Left hindlimb (tissue), 1 donor: ENCODE measurements at regions not wholly inside any gene's neighbourhood (a gene's known extent, or its start where the extent isn't known, plus 50 kb on each side); places are given as distances from the start of the nearest gene placed in this dataset.
"Not testable (repeated sequence)": the region's sequence is repeated elsewhere in the genome, so short reads cannot be mapped to it uniquely, and the experiment has no call there.

ENCODE experiments used
- DNase-seq: peaks from one replicate; pipeline ENCODE4 v3.0.0-alpha.2; 2018

DNA sequence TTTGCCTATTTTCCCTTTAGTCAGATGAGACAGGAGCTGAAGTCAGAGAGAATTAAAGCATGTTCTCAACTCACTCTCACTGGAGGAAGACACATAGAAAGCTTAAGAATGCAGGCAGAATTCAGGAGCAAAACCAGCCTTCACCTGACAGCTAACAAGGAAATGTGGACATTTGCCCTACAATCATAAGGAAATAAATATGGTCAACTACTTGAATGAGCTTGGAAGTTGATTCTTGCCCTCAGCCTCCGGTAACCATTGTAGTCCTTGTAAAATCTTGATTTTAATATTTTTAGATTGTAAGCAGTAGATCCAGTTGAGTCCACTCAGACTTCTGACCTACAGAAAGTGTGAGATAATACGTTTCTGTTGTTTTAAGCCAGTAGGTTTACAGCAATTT, 752.5 kb upstream of the ZWINT start:
- no peak for DNase-seq

DNA sequence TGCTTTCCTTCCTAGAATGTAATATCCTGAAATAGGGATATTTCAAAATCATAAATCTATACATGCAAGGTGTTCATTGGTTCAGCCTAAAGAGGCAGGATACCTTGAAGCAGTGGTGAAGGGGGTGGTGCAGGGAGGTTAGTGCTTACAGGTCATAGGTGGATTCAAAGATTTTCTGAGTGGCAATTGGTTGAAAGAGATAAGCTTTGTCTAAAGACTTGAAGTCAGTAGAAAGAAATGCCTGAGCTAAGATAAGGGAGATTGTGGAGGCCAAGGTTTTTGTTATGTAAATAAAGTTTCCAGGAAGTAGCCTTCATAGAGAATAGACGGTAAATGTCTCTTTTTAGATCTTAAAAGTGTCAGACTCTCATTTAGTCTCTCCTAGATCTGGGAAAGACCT, 741.2 kb upstream of the ZWINT start:
- no peak for DNase-seq

DNA sequence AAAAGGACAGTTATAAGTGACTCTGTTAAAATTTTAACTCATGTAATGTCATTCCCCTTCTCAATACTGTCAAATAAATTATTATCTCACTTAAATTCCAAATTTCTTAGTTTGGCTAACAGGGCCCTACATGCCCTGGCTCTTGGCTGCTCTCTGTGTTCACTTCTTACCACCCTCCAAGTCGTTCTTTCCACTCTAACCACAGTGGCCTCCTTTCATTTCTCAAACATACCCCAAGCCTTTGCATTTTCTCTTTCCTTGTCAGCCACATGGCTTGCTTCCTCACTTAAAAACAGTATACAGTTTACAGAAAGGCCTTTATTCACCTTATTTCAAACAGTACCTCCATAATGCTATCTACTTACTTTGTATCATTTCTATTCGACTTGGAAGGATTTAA, 737.1 kb upstream of the ZWINT start:
- no peak for DNase-seq

DNA sequence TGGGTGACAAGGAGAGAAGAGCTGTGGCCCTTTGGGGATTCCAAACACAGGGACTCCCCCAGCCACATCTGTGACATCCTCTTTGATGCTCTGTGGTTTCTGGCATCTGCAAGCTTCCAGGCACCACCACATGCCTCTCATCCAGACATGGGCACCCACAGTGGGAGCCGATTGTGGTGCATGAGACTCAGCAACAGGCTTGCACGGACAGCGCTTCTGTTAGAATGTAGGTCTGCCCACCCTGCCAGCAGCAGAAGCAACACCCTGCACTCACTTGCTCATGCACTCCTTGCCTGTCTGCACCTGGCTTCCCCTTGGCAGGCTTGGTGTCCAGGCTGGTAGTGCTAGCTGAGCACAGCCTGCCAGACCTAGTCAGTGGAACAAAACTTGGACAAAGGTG, 735.0 kb upstream of the ZWINT start:
- DNase-seq = no peak

DNA sequence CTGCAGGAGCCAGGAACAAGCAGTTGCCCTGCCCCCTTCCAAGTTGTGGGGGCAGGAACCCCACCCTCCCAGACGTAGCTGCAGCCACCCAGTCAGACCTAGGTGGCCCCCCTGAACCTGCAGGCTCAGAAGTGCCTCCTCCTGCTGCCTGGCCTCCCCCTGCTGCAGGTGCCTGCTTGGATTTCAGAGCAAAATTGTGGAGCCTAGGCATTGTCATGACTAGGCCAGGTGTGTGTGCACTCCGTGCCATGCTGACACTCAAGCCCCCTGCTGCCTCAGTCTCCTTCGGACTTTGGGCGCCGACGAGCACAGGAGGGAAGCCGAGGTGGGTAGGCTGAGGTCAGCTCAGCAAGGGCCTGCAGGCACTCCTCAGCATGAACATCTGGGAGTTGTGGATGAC, 733.9 kb upstream of the ZWINT start:
- no peak for DNase-seq

DNA sequence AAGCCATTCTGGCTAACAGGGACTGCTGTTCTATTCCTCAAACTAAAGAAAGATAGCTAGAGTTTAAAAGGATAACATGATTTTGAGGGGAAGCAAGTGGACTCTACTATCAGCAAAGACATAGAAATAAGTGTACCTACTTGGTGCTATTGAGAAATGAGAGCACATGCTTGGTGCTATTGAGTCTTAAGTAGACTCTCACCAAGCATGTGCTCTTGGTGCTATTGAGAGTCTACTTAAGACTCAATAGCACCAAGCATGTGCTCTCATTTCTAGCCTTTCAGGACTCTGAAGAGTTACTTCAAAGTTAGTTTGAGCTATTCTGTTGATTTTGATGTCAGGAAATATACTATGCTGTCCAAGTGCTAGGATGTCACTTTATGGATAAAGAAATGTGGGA, 733.0 kb upstream of the ZWINT start:
- DNase-seq = no peak

DNA sequence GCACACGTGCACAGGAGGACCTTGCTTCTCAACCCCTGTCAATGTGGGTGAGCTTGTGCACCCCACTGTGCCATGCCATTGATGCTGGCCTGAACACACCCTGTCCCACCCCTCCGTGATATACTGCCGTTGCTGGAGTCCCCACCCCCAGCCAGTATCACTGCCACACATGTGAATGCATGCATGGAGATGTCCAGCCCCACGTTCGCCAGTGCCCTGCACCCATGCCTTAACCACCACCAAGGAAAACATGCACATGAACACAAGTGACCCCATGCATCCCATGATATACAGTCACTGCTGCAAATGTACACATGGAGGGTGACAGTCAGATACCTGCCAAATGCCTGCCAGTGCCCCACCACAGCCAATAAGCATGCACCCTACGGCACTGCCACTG, 692.5 kb upstream of the ZWINT start:
- DNase-seq = no peak

DNA sequence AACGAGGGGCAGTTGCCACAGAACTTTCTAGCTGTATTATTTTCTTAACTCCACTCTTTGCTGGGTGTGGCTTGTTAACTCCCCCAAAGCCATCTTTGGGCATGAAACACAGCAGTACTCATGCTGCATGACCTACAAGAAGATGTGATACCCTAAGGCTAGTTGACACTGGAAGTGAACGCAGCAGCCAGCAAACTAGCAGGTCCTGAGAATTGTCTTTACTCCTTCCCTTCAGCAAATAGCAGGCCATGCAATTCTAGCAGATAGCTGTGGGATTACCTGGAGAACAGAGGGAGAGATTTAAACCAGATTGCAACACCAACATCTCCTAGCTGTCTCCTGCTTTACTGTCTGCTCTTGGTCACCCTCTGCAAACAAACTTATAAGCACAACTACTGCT, 688.0 kb upstream of the ZWINT start:
- DNase-seq = no peak

DNA sequence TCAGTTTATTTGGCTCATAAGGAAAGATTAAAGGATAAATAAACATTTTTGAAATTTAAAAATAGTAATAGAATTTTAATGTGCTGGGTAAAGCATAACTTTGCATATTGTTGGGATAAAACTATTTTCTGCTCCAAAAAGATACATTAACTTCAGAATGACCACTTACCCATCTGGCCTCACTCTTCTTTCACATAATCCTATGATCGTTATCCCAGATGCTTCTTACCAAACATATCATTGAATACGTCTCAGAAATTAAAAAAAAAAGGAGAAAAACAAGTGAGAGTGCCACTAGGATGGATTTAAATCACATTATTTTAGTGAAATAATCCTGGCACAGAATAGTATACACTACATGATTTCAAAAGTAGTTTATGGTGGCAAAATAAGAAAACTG, 677.5 kb upstream of the ZWINT start:
- no peak for DNase-seq

DNA sequence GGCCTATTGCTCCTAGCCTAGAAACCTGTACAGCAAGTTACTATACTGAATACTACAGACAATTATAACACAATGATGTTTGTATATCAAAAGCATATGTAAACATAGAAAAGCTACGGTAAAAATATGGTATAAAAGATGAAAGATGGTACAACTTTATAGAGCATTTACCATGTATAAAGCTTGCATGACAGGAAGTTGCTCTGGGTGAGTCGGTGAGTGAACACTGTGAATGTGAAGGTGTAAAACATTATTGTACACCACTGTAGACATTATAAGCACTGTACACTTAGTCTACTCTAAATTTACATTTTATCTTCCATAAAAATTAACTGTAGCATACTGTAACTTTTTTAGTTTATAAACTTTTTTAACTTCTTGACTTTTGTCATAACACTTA, 674.3 kb upstream of the ZWINT start:
- no peak for DNase-seq

DNA sequence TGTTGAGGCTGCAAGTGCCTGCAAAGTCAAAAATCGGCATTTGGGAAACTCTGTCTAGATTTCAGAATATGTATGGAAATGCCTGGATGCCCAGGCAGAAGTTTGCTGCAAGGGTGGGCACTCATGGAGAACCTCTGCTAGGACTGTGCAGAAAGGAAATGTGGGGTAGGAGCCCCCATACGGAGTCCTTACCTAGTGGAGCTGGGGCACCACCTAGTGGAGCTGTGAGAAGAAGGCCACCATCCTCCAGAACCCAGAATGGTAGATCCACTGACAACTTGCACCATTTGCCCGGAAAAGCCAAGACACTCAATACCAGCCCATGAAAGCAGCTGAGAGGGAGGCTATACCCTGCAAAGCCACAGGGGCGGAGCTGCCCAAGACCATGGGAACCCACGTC, 671.2 kb upstream of the ZWINT start:
- DNase-seq = not testable (repeated sequence)

DNA sequence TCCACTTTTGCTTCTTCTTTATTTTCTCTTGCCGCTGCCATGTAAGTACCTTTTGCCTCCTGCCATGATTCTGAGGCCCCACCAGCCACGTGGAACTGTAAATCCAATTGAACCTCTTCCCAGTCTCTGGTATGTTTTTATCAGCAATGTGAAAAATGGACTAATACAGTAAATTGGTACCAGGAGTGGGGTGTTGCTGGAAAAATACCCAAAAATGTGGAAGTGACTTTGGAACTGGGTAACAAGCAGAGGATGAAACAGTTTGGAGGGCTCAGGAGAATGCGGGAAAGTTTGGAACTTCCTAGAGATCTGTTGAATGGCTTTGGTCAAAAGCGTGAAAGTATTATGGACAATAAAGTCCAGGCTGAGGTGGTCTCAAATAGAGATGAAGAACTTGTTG, 670.3 kb upstream of the ZWINT start:
- DNase-seq = no peak

DNA sequence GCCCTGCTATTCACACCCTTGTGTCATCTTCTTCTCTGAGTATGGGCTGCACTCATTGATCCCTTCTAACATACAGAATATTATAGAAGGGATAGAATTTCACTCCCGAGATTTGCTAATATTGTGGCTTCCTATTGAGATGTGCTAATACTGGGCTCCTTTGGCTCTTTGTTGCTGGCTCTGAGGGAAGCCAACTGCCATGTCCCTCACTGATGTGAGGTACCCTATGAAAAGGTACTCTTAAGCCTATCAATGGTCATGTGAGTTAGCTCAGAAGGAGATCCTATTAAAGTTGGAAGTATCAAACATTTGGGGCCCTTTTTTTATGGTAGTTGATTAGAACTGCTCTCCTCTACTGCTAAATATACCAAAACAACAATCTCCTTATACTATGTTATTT, 665.2 kb upstream of the ZWINT start:
- no peak for DNase-seq

DNA sequence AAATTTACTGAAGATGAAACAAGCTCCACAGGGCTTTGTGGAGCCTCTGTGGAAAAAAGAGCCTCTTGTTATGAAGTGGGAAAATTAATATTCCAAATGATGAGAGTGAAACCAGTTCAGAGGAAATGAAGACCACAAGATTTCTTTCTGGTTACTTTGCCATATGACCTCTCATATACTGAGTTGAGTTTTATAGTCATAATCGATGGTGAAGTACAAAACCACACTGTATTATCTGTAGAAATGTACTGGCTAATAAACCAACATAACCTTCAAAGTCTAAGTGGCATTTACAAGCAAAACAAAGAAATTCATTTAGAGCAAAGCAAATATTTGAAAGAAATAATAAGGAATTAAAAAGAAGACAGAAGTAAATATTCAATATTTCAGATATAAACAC, 662.6 kb upstream of the ZWINT start:
- no peak for DNase-seq

DNA sequence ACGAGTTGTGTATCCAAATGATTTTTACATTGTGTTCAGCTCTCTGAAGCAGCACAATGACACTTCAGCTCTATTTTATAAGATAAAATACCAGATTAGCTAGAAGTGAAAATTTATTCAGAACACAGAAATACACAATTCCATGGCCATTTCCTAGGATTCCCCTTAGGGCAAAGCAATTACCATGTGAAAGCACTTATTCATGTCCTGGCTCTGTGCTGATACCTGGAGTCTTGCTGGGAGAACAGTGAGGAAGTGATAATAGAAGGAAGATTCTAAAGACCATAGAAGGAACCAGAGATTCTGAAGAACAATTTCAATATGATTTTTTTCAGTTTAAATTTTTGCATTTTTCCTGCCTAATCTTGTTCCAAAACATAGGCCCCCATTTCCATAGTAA, 657.4 kb upstream of the ZWINT start:
- DNase-seq = no peak

DNA sequence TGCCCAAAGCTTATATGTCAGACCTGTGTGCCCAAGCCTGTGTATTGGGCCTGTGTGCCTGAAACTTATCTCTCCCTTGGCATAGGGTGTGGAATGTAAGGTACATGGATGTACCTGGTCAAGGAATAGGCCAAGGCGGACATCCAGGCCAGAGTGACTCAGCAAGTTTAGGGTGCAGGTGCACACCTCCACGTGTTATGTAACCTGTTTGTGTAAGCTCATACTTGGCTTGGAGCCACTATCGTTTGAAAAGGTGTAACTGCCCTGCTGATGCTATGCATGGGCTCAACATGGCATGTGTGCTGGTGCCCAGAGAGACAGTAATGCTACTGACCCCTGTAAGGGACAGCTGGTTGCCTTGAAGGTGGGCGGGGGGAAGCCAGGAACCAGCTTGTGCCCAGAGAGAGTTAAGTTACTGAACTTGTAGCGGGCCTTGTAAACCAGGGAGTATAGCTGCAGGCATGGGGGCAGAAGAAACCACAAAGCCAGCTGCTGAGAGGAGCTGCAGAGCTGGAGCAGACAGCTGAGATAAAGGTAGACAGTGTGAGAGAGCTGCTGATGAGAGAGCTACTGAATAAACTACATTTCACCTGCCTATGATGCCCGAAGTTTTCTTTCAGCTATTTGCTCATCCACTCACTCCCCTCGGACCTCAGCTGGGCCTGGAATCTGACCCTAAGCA, 656.4 kb upstream of the ZWINT start:
- no peak for DNase-seq

DNA sequence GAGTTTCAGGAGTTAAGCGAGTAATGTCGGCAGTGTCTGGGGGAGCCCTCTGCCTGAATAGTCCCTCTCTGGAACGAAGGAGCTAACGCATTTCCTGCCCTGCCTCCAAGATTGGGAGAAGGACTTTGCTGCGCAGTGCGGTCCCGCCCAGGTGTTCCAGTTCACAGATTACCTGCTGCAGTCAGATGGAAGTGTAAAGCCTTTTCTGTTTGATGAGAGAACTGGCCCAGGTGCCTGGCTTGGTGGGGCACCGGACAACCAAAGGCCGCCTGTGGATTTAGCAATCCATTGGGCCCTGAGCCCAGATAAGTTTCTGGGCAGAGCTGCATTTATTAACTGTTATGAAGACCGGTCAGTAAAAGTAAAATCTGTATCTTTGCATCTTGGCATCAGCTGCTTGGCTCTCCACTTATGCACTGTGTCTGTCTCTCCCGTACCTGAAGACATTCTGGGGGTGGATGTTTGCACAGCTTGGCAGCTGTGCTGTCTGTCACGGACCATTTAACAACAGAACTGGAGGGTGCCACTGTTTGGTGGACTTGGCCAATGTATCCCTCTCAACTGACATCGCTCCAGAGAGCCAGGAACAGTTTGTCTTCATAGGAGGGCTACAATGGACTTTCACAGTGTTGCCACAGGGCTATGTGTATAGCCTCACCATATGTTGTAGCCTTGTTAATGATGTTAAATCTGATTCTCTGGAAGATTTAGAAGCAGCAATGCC, 654.7 kb upstream of the ZWINT start:
- DNase-seq = no peak

DNA sequence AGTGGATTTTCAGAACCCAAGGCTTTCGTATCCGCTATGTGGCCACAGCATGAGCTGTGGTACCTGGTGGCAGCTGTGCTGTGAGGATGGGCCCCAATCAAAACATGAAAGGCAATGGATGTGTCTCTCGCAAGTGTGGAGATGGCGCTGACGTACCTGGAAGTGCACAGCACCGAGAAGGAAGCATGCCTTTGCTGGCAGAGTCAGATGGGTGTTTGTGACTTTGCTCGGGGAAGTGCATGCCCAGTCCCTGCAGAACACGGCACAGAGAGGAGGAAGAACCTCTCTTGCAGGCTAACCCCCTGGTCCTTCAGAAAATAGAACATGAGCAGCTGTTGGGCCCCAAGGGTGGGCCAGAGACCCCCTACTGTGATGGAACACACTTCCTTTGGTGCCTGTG, 654.1 kb upstream of the ZWINT start:
- no peak for DNase-seq

DNA sequence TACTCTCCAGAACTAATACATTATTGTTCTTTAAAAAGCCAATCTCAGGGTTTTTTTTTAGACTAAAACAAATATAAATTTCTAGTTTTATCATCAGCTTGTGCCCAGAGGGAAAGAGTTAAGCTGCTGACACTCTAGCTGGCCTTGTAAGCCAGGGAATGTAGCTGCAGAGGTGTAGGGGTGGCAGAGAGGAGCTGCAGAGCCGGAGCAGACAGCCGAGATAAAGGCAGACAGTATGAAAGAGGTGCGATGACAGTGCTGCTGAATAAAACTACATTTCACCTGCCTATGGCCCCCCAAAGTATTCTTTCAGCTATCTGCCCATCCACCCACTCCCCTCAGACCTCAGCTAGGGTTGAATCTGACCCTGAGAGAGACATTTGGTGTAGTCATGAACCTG, 653.7 kb upstream of the ZWINT start:
- DNase-seq = no peak

DNA sequence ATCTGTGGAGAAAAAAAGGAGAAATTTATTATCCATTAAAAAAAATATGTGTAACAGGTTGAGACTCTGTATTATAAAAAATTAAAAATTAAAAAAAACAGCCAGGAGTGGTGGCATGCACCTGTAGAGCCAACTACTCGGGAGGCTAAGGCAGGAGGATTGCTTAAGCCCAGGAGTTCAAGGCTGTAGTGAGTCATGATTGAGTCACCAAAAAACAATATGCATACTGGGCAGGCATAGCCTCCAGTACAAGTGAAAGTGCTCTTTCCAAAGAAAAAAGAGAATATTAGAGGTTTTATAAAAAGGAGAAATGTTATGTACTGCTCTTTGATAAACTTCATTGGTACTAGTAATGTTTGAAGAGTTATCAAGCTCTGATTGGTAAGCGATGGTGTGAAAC, 647.1 kb upstream of the ZWINT start:
- DNase-seq = no peak

DNA sequence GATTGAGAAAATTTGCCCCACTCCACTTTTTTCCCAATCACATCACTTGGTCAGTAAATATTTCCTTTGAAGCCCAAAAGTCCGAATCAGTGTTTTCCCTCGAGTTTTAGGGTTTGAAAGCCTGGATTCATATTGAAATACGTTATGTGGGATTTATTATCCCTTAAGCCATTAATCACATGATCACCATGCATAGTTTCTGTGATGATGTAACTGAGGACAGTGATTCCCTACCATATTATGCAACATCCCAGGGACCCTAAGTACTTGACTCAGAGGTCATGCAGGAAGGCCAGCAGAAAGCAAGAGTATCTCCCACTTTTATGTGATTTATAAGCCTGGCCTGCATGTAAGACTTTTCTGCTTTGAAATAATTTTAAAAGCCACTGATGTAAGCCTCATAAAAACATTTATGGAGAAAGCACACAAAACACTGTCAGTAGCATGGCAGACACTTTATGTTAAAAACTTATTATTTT, 630.6 kb upstream of the ZWINT start:
- DNase-seq = no peak

DNA sequence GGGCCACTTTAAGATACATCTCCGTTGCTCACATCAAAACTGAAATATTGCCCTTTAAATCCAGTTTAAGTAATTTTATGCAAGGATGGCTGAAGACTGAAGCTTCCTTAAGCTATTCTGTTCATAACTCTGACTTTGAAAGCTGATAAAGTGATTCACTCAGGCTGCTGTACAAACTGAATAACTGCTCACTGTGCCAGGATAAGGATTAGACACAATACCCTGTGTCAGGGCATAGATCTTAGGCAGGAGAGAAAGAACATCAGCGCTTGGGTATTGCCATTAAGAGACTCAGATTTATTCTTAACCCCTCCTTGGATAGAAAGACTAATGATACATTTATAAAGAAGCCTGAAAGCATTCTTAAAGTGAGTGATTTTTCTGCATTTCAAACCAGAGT, 614.5 kb upstream of the ZWINT start:
- no peak for DNase-seq

DNA sequence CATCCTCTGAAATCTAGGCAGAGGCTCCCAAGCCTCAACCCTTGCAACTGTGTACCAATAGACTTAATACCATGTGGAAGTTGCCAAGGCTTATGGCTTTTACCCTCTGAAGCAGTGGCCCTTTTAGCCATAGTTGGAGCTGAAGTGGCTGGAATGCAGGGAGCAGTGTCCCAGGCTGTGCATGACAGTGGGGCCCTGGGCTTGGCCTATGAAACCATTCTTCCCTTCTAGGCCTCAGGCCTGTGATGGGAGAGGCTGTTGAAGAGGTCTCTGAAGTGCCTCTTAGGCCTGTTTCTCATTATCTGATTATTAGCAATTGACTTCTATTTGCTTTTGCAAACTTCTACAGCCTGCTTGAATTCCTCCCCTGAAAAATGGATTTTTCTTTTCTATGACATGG, 612.7 kb upstream of the ZWINT start:
- no peak for DNase-seq

DNA sequence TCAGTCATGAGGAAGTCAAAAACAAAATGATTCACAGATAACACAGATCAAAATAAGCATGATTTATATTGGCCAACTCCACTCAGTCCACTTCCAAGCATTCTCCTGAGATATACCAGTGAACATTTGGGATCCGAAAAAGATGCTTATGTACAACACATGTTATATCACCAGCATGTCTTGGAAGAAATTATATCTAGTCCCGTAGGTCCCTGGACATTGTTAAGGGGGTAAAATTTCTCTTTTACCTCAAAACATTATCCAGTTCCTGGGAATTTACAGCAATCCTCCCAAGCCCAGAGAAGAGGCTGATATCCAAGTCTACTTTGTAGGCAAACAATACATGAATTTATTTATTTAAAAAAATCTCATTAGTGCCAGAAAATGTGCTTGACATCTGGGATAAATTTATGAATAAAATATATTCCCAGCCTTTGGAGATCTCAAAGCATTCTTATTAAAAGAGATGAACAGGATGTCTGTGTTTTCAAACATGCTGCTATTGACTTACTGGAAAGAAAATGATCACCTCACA, 582.2 kb upstream of the ZWINT start:
- no peak for DNase-seq

DNA sequence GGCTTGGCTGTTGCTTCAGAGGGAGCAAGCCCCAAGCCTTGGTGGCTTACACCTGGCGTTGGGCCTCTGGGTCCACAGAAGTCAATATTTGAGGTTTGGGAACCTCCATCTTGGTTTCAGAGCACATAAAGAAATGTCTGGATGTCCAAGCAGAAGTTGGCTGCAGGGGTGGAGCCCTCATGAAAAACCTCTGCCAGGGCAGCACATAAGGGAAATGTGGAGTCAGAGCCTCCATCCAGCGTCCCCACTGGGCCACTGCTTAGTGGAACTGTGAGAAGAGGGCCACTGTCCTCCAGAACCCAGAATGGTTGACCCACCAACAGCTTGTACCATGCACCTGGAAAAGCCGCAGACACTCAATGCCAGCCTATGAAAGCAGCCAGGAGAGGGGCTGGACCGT, 573.5 kb upstream of the ZWINT start:
- DNase-seq = no peak
